SH-SY5Y (cell line): ENCODE measurements at regions not wholly inside any gene's neighbourhood (a gene's known extent, or its start where the extent isn't known, plus 50 kb on each side); places are given as distances from the start of the nearest gene placed in this dataset.

Experiments used
- GATA2 ChIP-seq: IDR thresholded peaks from 2 replicates; pipeline ENCODE4 v1.6.1; 2011; ENCODE audit warnings: mild to moderate bottlenecking, low read depth, low read length
- GATA3 ChIP-seq: IDR thresholded peaks from 2 replicates; pipeline ENCODE4 v1.6.1; 2011; ENCODE audit warnings: low read depth, mild to moderate bottlenecking, low read length, moderate library complexity

- no peak for TF ChIP-seq GATA3
- no peak for TF ChIP-seq GATA2
Measured at GRCh38 chr2:221969087-221969829, 329.5 kb downstream of the PAX3 start.
